ENCODE measurements at regions not wholly inside any gene's neighbourhood (a gene's known extent, or its start where the extent isn't known, plus 50 kb on each side); places are given as distances from the start of the nearest gene placed in this dataset.
A peak's percentile ranks its signal among the peaks of the same experiment; 100 is the strongest.

DNA sequence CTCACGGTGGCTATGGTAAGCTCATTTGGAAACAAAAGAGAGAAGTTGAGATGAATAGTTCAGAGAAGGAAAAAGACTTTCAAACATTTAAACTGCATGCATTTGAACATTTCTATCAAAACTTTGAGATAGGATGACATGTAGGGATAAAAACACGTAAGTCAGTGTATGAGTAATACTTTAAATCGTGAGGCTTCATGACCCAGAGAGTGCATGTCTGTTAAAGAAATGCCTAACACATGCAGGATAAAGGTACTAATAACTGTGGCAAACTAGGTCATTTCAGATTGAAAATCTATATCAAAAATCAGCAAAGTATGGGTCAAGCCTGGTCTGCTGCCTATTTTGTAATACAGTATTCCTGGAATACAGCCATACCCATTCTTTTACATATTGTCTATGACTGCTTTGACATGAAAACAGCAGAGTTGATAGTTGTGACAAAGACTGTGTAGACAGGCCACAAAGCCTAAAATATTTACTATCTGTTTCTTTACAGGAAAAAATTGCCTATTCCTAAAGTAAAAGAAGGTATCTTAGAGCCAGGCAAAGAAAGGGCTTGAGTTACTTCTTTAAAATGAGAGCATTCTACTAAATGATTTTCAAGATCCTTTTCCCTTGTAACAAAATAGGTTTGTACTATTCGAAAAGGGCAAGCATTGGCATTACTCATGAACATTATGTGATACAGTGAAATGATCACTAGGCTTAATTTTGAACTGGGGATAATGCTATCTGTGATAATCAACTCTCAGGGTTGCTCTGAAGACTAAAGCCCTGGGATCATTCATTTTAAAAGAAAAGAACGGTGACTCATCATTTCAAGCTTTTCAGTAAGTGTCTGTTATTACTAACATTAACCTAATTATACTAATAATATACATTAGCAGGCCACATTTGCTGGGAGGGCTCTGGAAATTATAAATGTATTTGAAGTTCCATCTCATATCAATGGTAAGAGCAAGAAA, 185.9 kb downstream of the CRPPA start:
- no peaks in the 10 kb centered on the region for H3K4me1 ChIP-seq (ENCODE audit: control insufficient read depth in 2 of 2, insufficient read depth in 2 of 2, low read length in 2 of 2)
- intact Hi-C loops (cut with micrococcal nuclease), result no loop called here
- Mint-ChIP-seq H3K9me3 (peaks cover 5 to 26% (median 14%) of the 10 kb centered on the region in 11 donors), H3K27ac (no peak overlapping the region), H3K27me3 (no peaks in the 10 kb centered on the region), H3K4me1 (no peaks in the 10 kb centered on the region), H3K36me3 (peaks cover 0 to 5% (median 3%) of the 10 kb centered on the region in 5 donors), H3K4me3 (no peak overlapping the region)
- no peak overlapping the region for H3K27ac ChIP-seq (ENCODE audit: low read depth, low read length)
- H3K36me3 ChIP-seq (ENCODE audit: control insufficient read depth in 2 of 3, insufficient read depth in 3 of 3, low read length in 3 of 3), result no peaks in the 10 kb centered on the region
- ChIA-PET POLR2A (no interaction called here), CTCF (no interaction called here)
- no peak for DNase-seq
- H3K27me3 ChIP-seq (ENCODE audit: control insufficient read depth in 2 of 2, insufficient read depth in 2 of 2, low read length in 2 of 2), result no peaks in the 10 kb centered on the region
- no peak for ATAC-seq
- no peak overlapping the region for H3K4me3 ChIP-seq (ENCODE audit: low read length)
- H3K9me3 ChIP-seq (ENCODE audit: control insufficient read depth in 2 of 3, low read length in 3 of 3), result peaks cover 0 to under 1% (median 0%) of the 10 kb centered on the region in 3 experiments

DNA sequence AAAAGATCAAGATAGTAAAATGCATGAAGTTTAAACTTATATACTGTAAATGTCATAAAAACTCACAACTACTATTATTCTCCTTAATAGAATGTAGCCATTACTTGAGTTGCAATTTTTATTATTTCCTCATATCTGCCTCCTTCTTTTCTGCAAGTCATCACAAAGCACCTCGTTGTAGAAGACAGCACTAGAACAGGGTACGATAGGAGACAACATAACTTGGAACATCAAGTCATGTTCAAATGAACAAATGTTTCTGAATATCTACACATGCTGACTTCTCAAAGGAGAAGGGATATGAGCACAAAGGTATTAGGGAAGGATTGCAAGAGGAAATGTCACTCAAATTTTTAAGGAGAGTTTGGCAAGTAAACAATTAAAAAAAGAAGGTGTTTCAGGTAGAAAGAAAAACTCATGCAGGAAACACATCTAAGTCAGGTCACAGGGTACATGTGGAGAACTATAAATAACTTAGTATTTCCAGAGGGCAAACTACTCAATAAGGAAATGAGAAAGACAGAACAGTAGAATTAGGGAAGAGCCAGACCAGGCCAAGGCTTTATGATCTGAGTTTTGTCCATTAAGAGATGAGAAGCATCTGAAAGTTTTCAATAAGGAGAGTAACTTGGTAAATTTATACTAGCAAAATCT, 186.7 kb downstream of the CRPPA start:
- no peaks in the 10 kb centered on the region for H3K36me3 ChIP-seq (ENCODE audit: control insufficient read depth in 2 of 3, insufficient read depth in 3 of 3, low read length in 3 of 3)
- peaks cover 0 to 10% (median 4%) of the 10 kb centered on the region in 5 donors for H3K36me3 Mint-ChIP-seq
- intact Hi-C loops (cut with micrococcal nuclease), result no loop called here
- no peak overlapping the region for H3K4me3 ChIP-seq (ENCODE audit: low read length)
- peaks cover 0 to 9% (median 0%) of the 10 kb centered on the region in 3 experiments for H3K9me3 ChIP-seq (ENCODE audit: control insufficient read depth in 2 of 3, low read length in 3 of 3)
- no peak overlapping the region for H3K27ac Mint-ChIP-seq
- ATAC-seq (no peak), DNase-seq (no peak)
- no peak overlapping the region for H3K4me3 Mint-ChIP-seq
- peaks cover 8 to 34% (median 18%) of the 10 kb centered on the region in 11 donors for H3K9me3 Mint-ChIP-seq
- ChIA-PET POLR2A (no interaction called here), CTCF (no interaction called here)
- no peaks in the 10 kb centered on the region for H3K4me1 ChIP-seq (ENCODE audit: control insufficient read depth in 2 of 2, insufficient read depth in 2 of 2, low read length in 2 of 2)
- no peaks in the 10 kb centered on the region for H3K4me1 Mint-ChIP-seq
- H3K27me3 Mint-ChIP-seq, result no peaks in the 10 kb centered on the region
- no peaks in the 10 kb centered on the region for H3K27me3 ChIP-seq (ENCODE audit: control insufficient read depth in 2 of 2, insufficient read depth in 2 of 2, low read length in 2 of 2)
- H3K27ac ChIP-seq (ENCODE audit: low read depth, low read length), result no peak overlapping the region

DNA sequence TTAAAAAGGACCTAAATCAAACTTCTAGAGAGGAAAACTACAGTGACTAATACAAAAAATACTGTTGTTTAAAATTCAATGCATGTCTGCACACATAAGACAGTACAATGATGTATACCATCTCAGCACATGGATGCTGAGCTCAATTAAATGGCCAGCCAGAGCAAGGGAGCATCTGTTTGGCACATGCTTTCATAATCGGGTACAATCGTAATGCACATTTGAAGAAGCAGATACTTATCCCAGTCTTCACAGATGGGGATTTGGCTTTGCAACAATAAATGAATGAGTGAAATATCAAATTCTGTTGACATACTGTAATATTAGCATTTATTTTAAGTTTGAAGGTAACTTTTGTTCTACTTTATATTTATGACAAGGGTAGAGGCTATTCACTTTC, 187.8 kb downstream of the CRPPA start:
- peaks cover 0 to 15% (median 0%) of the 10 kb centered on the region in 3 experiments for H3K9me3 ChIP-seq (ENCODE audit: control insufficient read depth in 2 of 3, low read length in 3 of 3)
- intact Hi-C loops (cut with micrococcal nuclease), result no loop called here
- H3K4me3 Mint-ChIP-seq, result no peak overlapping the region
- no peaks in the 10 kb centered on the region for H3K4me1 Mint-ChIP-seq
- H3K4me3 ChIP-seq (ENCODE audit: low read length), result no peak overlapping the region
- ChIA-PET POLR2A (no interaction called here), CTCF (no interaction called here)
- no peaks in the 10 kb centered on the region for H3K27me3 ChIP-seq (ENCODE audit: control insufficient read depth in 2 of 2, insufficient read depth in 2 of 2, low read length in 2 of 2)
- peaks cover 0 to 10% (median 4%) of the 10 kb centered on the region in 5 donors for H3K36me3 Mint-ChIP-seq
- no peak for DNase-seq
- H3K27me3 Mint-ChIP-seq, result no peaks in the 10 kb centered on the region
- H3K36me3 ChIP-seq (ENCODE audit: control insufficient read depth in 2 of 3, insufficient read depth in 3 of 3, low read length in 3 of 3), result no peaks in the 10 kb centered on the region
- peaks cover 8 to 45% (median 23%) of the 10 kb centered on the region in 11 donors for H3K9me3 Mint-ChIP-seq
- no peak for ATAC-seq
- no peaks in the 10 kb centered on the region for H3K4me1 ChIP-seq (ENCODE audit: control insufficient read depth in 2 of 2, insufficient read depth in 2 of 2, low read length in 2 of 2)
- H3K27ac Mint-ChIP-seq, result no peak overlapping the region
- no peak overlapping the region for H3K27ac ChIP-seq (ENCODE audit: low read depth, low read length)

DNA sequence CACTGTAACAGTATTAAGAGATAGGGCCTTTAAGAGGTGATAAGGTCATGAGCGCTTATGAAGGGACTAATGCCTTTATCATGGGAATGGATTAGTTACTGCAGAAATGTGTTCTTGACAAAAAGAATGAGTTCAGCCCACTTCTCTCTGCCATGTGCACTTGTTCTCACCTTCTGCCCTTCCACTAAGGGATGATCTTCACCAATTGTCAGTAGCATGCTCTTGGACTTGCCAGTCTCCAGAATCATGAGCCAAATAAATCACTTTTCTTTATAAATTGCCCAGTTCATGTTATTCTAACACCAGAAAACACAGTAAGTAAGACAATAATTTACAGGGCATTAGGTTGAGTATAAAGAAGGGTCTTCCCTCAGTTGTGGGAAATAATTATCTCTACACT, 189.1 kb downstream of the CRPPA start:
- Histone ChIP-seq H3K4me3 (ENCODE audit: low read length) (no peak overlapping the region), H3K27ac (ENCODE audit: low read depth, low read length) (no peak overlapping the region), H3K4me1 (ENCODE audit: control insufficient read depth in 2 of 2, insufficient read depth in 2 of 2, low read length in 2 of 2) (no peaks in the 10 kb centered on the region), H3K27me3 (ENCODE audit: control insufficient read depth in 2 of 2, insufficient read depth in 2 of 2, low read length in 2 of 2) (no peaks in the 10 kb centered on the region), H3K9me3 (ENCODE audit: control insufficient read depth in 2 of 3, low read length in 3 of 3) (peaks cover 0 to 15% (median 0%) of the 10 kb centered on the region in 3 experiments), H3K36me3 (ENCODE audit: control insufficient read depth in 2 of 3, insufficient read depth in 3 of 3, low read length in 3 of 3) (no peaks in the 10 kb centered on the region)
- intact Hi-C loops (cut with micrococcal nuclease), result no loop called here
- no peak for DNase-seq
- Mint-ChIP-seq H3K27ac (no peak overlapping the region), H3K9me3 (peaks cover 8 to 51% (median 25%) of the 10 kb centered on the region in 11 donors), H3K36me3 (peaks cover 0 to 10% (median 4%) of the 10 kb centered on the region in 5 donors), H3K4me1 (no peaks in the 10 kb centered on the region), H3K4me3 (no peak overlapping the region), H3K27me3 (no peaks in the 10 kb centered on the region)
- ChIA-PET POLR2A (no interaction called here), CTCF (interaction anchor here (0.6 kb wide), 1 partner anchor 35 kb away, joined by 3 read pairs; no protein-coding TSS in a partner anchor)
- ATAC-seq, result no peak

DNA sequence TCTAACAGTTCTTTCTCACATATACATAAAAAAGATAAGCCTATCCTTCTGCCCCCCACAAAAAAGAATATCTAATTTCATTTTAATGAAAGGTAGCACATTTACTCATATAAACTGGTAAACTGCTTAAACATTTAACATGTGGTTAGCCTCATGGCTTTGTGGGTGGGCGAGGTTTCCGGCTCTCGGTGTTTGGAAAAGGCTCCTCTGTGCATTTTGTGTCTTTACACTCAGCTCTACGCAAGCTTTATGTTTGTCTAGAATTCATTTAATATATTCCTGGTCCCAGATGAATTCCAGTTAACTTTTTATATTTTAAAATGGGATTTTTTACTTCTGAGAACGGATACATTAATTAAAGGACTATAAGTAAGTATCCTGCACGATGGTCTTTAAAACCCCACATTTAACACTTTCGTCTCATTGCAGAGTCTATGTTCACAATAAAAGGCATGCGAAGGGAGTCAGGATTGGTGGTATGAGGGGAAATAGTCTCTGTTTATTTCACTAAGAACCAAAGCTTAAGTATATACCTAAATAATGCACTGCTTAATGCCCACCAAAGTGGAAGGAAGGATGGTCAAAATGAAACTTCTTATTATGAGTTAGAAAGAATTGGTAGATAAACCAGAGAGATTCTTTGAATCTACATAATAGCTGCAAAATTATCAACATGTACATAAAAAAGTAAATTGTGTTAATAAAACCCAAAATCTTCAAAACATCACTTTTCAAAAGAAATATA, 197.2 kb downstream of the CRPPA start:
- Histone ChIP-seq H3K9me3 (ENCODE audit: control insufficient read depth in 2 of 3, low read length in 3 of 3) (peaks cover 0 to 1% (median 0%) of the 10 kb centered on the region in 3 experiments), H3K27ac (ENCODE audit: low read depth, low read length) (no peak overlapping the region), H3K4me3 (ENCODE audit: low read length) (no peak overlapping the region), H3K4me1 (ENCODE audit: control insufficient read depth in 2 of 2, insufficient read depth in 2 of 2, low read length in 2 of 2) (no peaks in the 10 kb centered on the region), H3K27me3 (ENCODE audit: control insufficient read depth in 2 of 2, insufficient read depth in 2 of 2, low read length in 2 of 2) (no peaks in the 10 kb centered on the region), H3K36me3 (ENCODE audit: control insufficient read depth in 2 of 3, insufficient read depth in 3 of 3, low read length in 3 of 3) (no peaks in the 10 kb centered on the region)
- Mint-ChIP-seq H3K27ac (no peak overlapping the region), H3K27me3 (no peaks in the 10 kb centered on the region), H3K4me3 (peak overlapping the region in 7 of 10 donors; percentile 11 to 40 (median 30)), H3K9me3 (peaks cover 0 to 19% (median 6%) of the 10 kb centered on the region in 11 donors), H3K36me3 (no peaks in the 10 kb centered on the region), H3K4me1 (peaks cover 0 to 16% (median 4%) of the 10 kb centered on the region in 7 donors)
- ChIA-PET CTCF (no interaction called here), POLR2A (no interaction called here)
- peak; percentile 53 for ATAC-seq
- intact Hi-C loops (cut with micrococcal nuclease), result no loop called here
- DNase-seq, result peak in 4 of 9 donors; percentile 0 to 26 (median 6)

DNA sequence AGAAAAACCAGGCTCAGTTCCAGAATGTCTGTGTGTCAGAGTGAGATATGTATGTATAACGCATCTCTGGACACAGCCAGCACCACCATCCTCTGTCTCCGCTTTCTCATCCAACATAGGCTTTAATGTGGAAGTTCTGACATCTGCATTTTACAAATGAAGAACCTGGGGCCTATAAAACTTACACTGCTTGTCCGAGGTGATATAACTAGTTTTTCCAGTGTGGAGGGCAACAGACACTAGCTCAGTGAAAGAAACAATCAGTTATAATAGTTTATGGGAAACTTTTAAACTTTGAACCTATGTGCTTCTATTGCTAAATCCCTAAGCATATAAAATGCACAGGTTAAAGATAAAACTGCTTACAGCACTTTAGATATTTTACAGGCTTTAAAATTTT, 208.7 kb downstream of the CRPPA start:
- Histone ChIP-seq H3K36me3 (ENCODE audit: control insufficient read depth in 2 of 3, insufficient read depth in 3 of 3, low read length in 3 of 3) (no peaks in the 10 kb centered on the region), H3K4me1 (ENCODE audit: control insufficient read depth in 2 of 2, insufficient read depth in 2 of 2, low read length in 2 of 2) (no peaks in the 10 kb centered on the region), H3K27me3 (ENCODE audit: control insufficient read depth in 2 of 2, insufficient read depth in 2 of 2, low read length in 2 of 2) (no peaks in the 10 kb centered on the region), H3K9me3 (ENCODE audit: control insufficient read depth in 2 of 3, low read length in 3 of 3) (no peaks in the 10 kb centered on the region), H3K4me3 (ENCODE audit: low read length) (no peak overlapping the region), H3K27ac (ENCODE audit: low read depth, low read length) (no peak overlapping the region)
- intact Hi-C loops (cut with micrococcal nuclease), result no loop called here
- Mint-ChIP-seq H3K27ac (no peak overlapping the region), H3K4me1 (no peaks in the 10 kb centered on the region), H3K36me3 (peaks cover 0 to 3% (median 0%) of the 10 kb centered on the region in 5 donors), H3K9me3 (peaks cover 0 to 7% (median 0%) of the 10 kb centered on the region in 11 donors), H3K4me3 (no peak overlapping the region), H3K27me3 (no peaks in the 10 kb centered on the region)
- ChIA-PET POLR2A (no interaction called here), CTCF (no interaction called here)
- ATAC-seq (no peak), DNase-seq (no peak)
